Mammary epithelial cell (primary cell): ENCODE measurements at regions not wholly inside any gene's neighbourhood (a gene's known extent, or its start where the extent isn't known, plus 50 kb on each side); places are given as distances from the start of the nearest gene placed in this dataset.

ENCODE experiments used
- EZH2 ChIP-seq: IDR thresholded peaks from 2 replicates; pipeline ENCODE4 v1.6.1; 2012; ENCODE audit warnings: low read length, inconsistent platforms, borderline replicate concordance
- TF ChIP-seq, protein P1 (sequence below), 2 donors: IDR thresholded peaks in 1 of 2; conservative IDR thresholded peaks in 1 of 2; 2 replicates each; pipeline ENCODE4 v1.5.1; 2011 to 2012; ENCODE audit warnings: inconsistent platforms in 2 of 2, low read length in 2 of 2, mild to moderate bottlenecking in 2 of 2, control low read depth in 1 of 2, low read depth in 1 of 2; ENCODE audit not compliant: insufficient read depth in 1 of 2; ENCODE audit errors: extremely low read depth in 1 of 2

DNA sequence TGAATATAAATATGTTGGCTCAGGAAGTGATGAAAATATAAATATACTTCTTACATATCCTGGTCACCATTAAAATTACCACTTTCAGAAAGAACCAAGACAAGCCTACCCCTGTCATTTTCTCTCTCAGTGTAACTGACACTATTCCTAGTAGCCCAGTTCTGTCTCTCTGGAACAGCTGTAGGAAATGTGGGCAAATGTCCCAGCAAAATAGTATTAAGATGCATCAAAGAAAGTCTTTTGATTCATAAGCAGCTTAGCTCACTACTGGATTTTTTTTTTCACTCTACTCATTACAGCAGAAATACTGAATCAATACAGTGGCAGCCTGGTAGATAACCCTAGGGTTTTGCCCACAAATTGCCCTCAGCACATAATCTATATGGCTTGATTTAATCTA is 290.9 kb downstream of the DNAJB9 start:
- TF ChIP-seq, protein P1, sequence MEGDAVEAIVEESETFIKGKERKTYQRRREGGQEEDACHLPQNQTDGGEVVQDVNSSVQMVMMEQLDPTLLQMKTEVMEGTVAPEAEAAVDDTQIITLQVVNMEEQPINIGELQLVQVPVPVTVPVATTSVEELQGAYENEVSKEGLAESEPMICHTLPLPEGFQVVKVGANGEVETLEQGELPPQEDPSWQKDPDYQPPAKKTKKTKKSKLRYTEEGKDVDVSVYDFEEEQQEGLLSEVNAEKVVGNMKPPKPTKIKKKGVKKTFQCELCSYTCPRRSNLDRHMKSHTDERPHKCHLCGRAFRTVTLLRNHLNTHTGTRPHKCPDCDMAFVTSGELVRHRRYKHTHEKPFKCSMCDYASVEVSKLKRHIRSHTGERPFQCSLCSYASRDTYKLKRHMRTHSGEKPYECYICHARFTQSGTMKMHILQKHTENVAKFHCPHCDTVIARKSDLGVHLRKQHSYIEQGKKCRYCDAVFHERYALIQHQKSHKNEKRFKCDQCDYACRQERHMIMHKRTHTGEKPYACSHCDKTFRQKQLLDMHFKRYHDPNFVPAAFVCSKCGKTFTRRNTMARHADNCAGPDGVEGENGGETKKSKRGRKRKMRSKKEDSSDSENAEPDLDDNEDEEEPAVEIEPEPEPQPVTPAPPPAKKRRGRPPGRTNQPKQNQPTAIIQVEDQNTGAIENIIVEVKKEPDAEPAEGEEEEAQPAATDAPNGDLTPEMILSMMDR (conservative IDR thresholded peaks at IDR 0.05 in 1 of 2, IDR thresholded peaks at IDR 0.05 in 1 of 2; ENCODE audit: extremely low read depth in 1 of 2, insufficient read depth in 1 of 2, low read depth in 1 of 2, low read length in 2 of 2) = no peak
- no peak for TF ChIP-seq EZH2
